Suprapubic skin (tissue), 4 donors: ENCODE measurements at regions not wholly inside any gene's neighbourhood (a gene's known extent, or its start where the extent isn't known, plus 50 kb on each side); places are given as distances from the start of the nearest gene placed in this dataset.

Source experiments
- DNase-seq, 2 donors: peaks; one replicate each; pipeline ENCODE4 v3.0.0-alpha.2; 2019; ENCODE audit warnings: low spot score in 2 of 2
- H3K27ac ChIP-seq: fragments of 200-600 bp; sonication (generic); one replicate; pipeline ENCODE4 v1.5.1; 2019
- H3K27me3 ChIP-seq: fragments of 200-600 bp; sonication (generic); one replicate; pipeline ENCODE4 v1.5.1; 2019
- H3K36me3 ChIP-seq: fragments of 200-600 bp; sonication (generic); one replicate; pipeline ENCODE4 v1.5.1; 2019
- H3K4me1 ChIP-seq: fragments of 200-600 bp; sonication (generic); one replicate; pipeline ENCODE4 v1.5.1; 2019
- H3K4me3 ChIP-seq: fragments of 200-600 bp; sonication (generic); one replicate; pipeline ENCODE4 v1.5.1; 2019; ENCODE audit warnings: mild to moderate bottlenecking
- H3K9me3 ChIP-seq: fragments of 200-600 bp; sonication (generic); one replicate; pipeline ENCODE4 v1.5.1; 2019
- CTCF ChIP-seq, 2 donors: fragments of 200-600 bp in 1 of 2; fragments of 450-650 bp in 1 of 2; sonication (generic) in 1 of 2; IDR thresholded peaks; one replicate each; pipeline ENCODE4 v1.5.1; 2016 to 2019; ENCODE audit warnings: antibody characterized with exemption in 2 of 2, mild to moderate bottlenecking in 1 of 2, moderate library complexity in 1 of 2
- EP300 ChIP-seq: sonication (generic); formaldehyde crosslinking; IDR thresholded peaks from one replicate; pipeline ENCODE4 v1.6.1; 2017; ENCODE audit warnings: antibody characterized with exemption
- POLR2A ChIP-seq, 2 donors: fragments of 450-650 bp; IDR thresholded peaks; one replicate each; pipeline ENCODE4 v1.6.1; 2017; ENCODE audit warnings: antibody characterized with exemption in 2 of 2, mild to moderate bottlenecking in 2 of 2, moderate library complexity in 2 of 2
- POLR2AphosphoS5 ChIP-seq, 3 donors: sonication (generic); formaldehyde crosslinking; IDR thresholded peaks; one replicate each; pipeline ENCODE4 v1.6.1; 2017; ENCODE audit warnings: antibody characterized with exemption in 3 of 3
- WGBS: methylation state at CpG from one replicate; pipeline ENCODE4 v1.1.5; 2018; 5-methylcytosine and 5-hydroxymethylcytosine counted together

- TF ChIP-seq POLR2AphosphoS5 (IDR thresholded peaks at IDR 0.05) (no peak), EP300 (no peak), CTCF (IDR thresholded peaks at IDR 0.05) (no peak), POLR2A (IDR thresholded peaks at IDR 0.05) (no peak)
- WGBS: 41% methylated on average over 4 of the region's 4 CpGs
- no peak overlapping the region for H3K27ac ChIP-seq
- DNase-seq: no peak
- H3K27me3 ChIP-seq: no peaks in the 10 kb centered on the region
- no peaks in the 10 kb centered on the region for H3K9me3 ChIP-seq
- H3K36me3 ChIP-seq: no peaks in the 10 kb centered on the region
- no peaks in the 10 kb centered on the region for H3K4me1 ChIP-seq
- no peak overlapping the region for H3K4me3 ChIP-seq
Measured at GRCh38 chrX:36909676-36910030, 98.5 kb upstream of the FAM47C start.

- DNase-seq: no peak
- Histone ChIP-seq H3K27me3 (no peaks in the 10 kb centered on the region), H3K9me3 (no peaks in the 10 kb centered on the region), H3K4me3 (no peak overlapping the region), H3K4me1 (no peaks in the 10 kb centered on the region), H3K36me3 (no peaks in the 10 kb centered on the region), H3K27ac (no peak overlapping the region)
- WGBS: 68% methylated on average over 3 of the region's 3 CpGs
- no peak for TF ChIP-seq EP300
- TF ChIP-seq POLR2A (IDR thresholded peaks at IDR 0.05): no peak
- TF ChIP-seq POLR2AphosphoS5 (IDR thresholded peaks at IDR 0.05): no peak
- TF ChIP-seq CTCF (IDR thresholded peaks at IDR 0.05): no peak
Measured at GRCh38 chrX:36913551-36913950, 94.6 kb upstream of the FAM47C start.

GRCh38 chrX:36916941-36917340 lies 91.2 kb upstream of the FAM47C start:
- no peak overlapping the region for H3K27ac ChIP-seq
- no peak for TF ChIP-seq CTCF (IDR thresholded peaks at IDR 0.05)
- TF ChIP-seq POLR2AphosphoS5 (IDR thresholded peaks at IDR 0.05): no peak
- no peak for TF ChIP-seq EP300
- no peak for TF ChIP-seq POLR2A (IDR thresholded peaks at IDR 0.05)
- H3K4me3 ChIP-seq: no peak overlapping the region
- H3K27me3 ChIP-seq: no peaks in the 10 kb centered on the region
- H3K4me1 ChIP-seq: no peaks in the 10 kb centered on the region
- no peak for DNase-seq
- H3K36me3 ChIP-seq: no peaks in the 10 kb centered on the region
- H3K9me3 ChIP-seq: no peaks in the 10 kb centered on the region
- 65% methylated on average over 2 of the region's 2 CpGs for WGBS

- H3K27ac ChIP-seq: no peak overlapping the region
- no peak for DNase-seq
- H3K4me1 ChIP-seq: no peaks in the 10 kb centered on the region
- TF ChIP-seq POLR2AphosphoS5 (IDR thresholded peaks at IDR 0.05): no peak
- TF ChIP-seq POLR2A (IDR thresholded peaks at IDR 0.05): no peak
- no peaks in the 10 kb centered on the region for H3K36me3 ChIP-seq
- no peaks in the 10 kb centered on the region for H3K27me3 ChIP-seq
- no peak overlapping the region for H3K4me3 ChIP-seq
- WGBS: 39% methylated on average over 1 of the region's 1 CpG
- H3K9me3 ChIP-seq: no peaks in the 10 kb centered on the region
Measured at GRCh38 chrX:36927712-36928111, 80.5 kb upstream of the FAM47C start.

- DNase-seq: no peak
- Histone ChIP-seq H3K27me3 (no peaks in the 10 kb centered on the region), H3K36me3 (no peaks in the 10 kb centered on the region), H3K4me3 (no peak overlapping the region), H3K4me1 (no peaks in the 10 kb centered on the region), H3K27ac (no peak overlapping the region), H3K9me3 (no peaks in the 10 kb centered on the region)
- no peak for TF ChIP-seq CTCF (IDR thresholded peaks at IDR 0.05)
- TF ChIP-seq POLR2AphosphoS5 (IDR thresholded peaks at IDR 0.05): no peak
- TF ChIP-seq EP300: no peak
- TF ChIP-seq POLR2A (IDR thresholded peaks at IDR 0.05): no peak
- WGBS: 16% methylated on average over 1 of the region's 1 CpG
Measured at GRCh38 chrX:36930491-36930890, 77.7 kb upstream of the FAM47C start.

- Histone ChIP-seq H3K4me3 (no peak overlapping the region), H3K27me3 (no peaks in the 10 kb centered on the region), H3K36me3 (no peaks in the 10 kb centered on the region), H3K27ac (no peak overlapping the region), H3K9me3 (no peaks in the 10 kb centered on the region), H3K4me1 (no peaks in the 10 kb centered on the region)
- no peak for TF ChIP-seq CTCF (IDR thresholded peaks at IDR 0.05)
- TF ChIP-seq POLR2AphosphoS5 (IDR thresholded peaks at IDR 0.05): no peak
- TF ChIP-seq EP300: no peak
- TF ChIP-seq POLR2A (IDR thresholded peaks at IDR 0.05): no peak
- no peak for DNase-seq
- 76% methylated on average over 5 of the region's 5 CpGs for WGBS
Measured at GRCh38 chrX:36947214-36947613, 61.0 kb upstream of the FAM47C start.
